Amygdala (tissue), 56 donors: ENCODE measurements at regions not wholly inside any gene's neighbourhood (a gene's known extent, or its start where the extent isn't known, plus 50 kb on each side); places are given as distances from the start of the nearest gene placed in this dataset.

Experiments used
- DNase-seq, 56 donors: peaks; one replicate each; lab custom pipeline; 2025; lab: John Stamatoyannopoulos, UW

DNA sequence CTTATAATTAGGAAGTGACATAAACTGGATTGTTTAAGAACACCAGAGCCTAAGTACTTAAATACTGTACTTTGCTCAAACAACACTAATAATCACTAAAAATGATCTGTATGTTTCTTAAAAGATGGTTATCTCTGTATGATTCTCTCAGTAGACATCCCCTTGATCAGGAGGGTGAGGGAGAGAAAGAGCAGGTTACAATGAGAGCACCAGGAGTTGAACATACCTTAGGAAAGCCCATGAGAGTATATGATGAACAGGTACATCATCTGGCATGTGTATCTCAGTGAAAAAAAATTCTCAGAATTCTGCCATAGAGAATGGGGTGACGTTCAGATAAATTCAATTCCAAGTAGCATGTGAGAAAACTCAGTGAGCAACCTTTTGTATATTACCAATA lies 59.9 kb upstream of the IL2 start:
- DNase-seq: no peak

DNA sequence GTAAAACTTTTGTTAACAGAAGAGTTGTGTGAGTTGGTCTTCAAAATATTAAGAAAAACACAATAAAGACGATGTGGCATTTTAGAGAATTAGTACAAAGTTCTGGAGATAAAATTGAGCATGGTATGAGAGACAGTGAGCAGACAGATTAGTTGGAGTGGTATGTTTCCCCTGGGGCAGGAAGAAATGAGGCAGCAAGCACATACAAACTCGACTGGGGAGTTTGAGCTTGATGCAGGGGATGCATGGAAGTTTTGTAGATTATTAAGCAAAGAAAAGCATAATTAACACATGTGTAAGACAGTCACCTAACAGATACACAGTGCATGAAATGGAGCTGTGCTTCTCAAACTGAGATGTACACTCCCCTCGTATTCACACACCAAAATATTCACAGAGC lies 58.1 kb upstream of the IL2 start:
- no peak for DNase-seq

DNA sequence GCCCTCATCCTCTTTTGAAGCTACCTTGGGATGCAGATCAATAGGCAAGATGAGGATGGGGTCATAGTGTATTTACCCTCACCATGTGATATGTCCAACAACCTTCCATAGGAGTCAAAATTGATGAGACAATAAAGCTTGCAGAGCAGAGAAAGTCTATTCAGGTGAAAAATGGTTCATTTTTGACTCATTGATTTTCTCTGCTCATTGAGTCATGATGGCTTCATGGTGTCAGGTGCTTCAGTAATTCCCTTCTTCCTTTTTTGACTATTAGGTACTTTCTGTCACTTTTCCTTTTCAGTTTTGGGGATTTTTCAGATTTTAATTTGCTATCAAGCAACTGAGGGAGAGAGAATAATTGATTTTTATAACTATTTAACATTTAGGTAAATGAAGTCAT lies 55.9 kb upstream of the IL2 start:
- no peak for DNase-seq

DNA sequence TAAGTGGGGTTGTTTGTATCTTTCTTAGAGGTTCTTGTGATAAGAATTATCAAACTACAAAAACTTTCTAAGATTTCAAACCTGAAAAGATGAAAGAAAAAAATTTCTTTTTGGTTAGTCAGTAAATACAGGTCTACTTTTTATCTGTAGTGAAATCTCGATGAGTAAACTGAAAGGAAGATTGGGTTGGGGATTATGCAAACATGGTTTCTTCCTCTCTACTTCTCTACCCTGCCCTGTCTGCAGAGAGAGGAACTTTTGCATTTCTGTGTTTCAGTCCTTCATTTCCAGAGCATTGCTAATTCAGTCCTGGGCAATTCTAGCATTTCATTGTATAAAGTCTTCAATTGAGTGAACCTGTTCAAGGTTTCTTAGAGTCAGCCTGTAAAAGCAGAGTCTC lies 51.6 kb upstream of the IL2 start:
- no peak for DNase-seq
